GM18909 (cell line): ENCODE measurements at regions not wholly inside any gene's neighbourhood (a gene's known extent, or its start where the extent isn't known, plus 50 kb on each side); places are given as distances from the start of the nearest gene placed in this dataset.

Source experiments
- ATAC-seq: cut with Tn5 transposase; IDR thresholded peaks from one replicate; pipeline ENCODE4 v1.9.1; 2021; ENCODE audit warnings: mild to moderate bottlenecking; ENCODE audit not compliant: unreplicated experiment, poor library complexity

- ATAC-seq: no peak
These were observed 176.3 kb upstream of the ZBTB20 start for GRCh38 chr3:115323380-115323779.

GRCh38 chr3:115324056-115324455 is 177.0 kb upstream of the ZBTB20 start:
- ATAC-seq: no peak

DNA sequence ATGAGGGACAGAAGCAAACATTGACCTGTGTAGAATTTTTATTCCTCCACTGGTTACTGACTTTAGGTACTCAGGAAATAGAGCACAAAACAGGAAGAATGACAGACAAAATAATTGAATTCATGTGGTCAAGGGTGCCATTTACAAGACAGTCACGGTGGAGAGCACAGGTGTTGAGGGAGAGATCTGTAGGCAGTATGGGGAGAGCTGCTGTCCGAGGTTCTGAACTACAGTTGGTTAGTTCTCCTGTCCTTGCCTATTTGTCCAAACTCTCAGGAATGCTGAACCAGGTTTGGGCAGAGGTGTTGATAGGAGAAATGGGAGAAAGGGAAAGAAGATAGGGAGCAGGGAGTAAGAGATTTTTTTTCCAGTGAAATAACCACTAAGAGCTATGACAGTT is 178.5 kb upstream of the ZBTB20 start:
- ATAC-seq: no peak

DNA sequence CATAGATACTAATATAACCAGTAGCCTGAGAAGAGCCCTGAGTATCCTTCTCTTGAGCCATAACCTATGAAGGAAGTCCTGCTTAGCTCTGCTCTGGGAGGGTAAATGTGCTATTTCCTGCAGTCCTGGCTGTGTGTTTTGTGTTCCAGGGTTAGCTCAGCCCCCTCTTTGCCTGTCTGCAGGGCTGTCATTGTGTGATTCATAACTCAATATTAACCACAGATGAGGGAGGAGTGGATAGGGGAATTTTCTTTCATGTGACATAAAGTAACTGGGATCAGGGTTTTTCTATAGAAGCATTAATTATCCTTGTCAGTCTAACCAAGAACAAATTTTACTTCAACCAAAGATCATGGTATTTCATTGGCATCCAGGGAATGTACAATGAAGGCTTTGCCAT is 183.3 kb upstream of the ZBTB20 start:
- ATAC-seq: no peak

DNA sequence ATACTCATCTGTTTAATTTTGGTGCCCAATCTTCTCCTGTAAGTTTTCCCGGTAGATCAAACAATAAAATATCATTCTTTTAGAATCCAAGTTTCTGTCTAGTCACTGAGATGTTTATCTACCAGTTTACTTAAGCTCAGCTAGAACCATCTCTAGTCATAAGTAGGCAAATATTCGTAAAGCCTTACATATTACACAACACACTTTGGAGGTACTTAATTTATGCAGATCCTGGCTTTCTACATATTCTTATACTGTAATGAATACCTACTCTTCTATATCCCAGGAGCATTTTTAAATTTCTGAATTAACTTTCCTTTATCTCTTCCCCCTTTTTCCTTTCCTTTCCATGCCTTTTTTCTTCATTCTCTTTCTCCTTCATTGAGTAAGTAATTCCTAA is 185.9 kb upstream of the ZBTB20 start:
- ATAC-seq: no peak

GRCh38 chr3:115336836-115337235 is 189.7 kb upstream of the ZBTB20 start:
- no peak for ATAC-seq

- no peak for ATAC-seq
These were observed 193.5 kb upstream of the ZBTB20 start for GRCh38 chr3:115340586-115340985.

- ATAC-seq: no peak
These were observed 194.1 kb upstream of the ZBTB20 start for GRCh38 chr3:115341208-115341607.

- no peak for ATAC-seq
These were observed 200.6 kb upstream of the ZBTB20 start for GRCh38 chr3:115347737-115348136.

GRCh38 chr3:115348412-115348811 is 201.3 kb upstream of the ZBTB20 start:
- no peak for ATAC-seq

GRCh38 chr3:115348951-115349745 is 202.1 kb upstream of the ZBTB20 start:
- ATAC-seq: no peak

DNA sequence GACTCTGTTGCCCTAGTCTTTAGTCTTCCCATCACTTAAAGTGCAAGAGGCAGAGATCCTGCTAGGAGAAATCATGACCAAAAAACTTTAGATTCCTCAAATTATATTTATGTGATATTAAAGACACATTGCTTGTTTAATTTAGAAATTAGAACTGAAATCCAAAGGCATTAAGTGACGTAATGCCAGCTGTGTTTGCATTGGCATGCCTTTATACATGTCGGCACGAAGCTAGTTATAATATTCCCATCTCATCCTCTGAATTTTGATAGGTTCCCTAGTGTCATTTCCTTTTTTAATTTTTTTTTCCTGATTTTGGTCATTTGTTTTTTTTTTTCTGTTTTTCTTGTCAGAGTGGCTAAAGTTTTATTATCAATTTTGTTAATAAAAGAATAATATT is 203.5 kb upstream of the ZBTB20 start:
- no peak for ATAC-seq

DNA sequence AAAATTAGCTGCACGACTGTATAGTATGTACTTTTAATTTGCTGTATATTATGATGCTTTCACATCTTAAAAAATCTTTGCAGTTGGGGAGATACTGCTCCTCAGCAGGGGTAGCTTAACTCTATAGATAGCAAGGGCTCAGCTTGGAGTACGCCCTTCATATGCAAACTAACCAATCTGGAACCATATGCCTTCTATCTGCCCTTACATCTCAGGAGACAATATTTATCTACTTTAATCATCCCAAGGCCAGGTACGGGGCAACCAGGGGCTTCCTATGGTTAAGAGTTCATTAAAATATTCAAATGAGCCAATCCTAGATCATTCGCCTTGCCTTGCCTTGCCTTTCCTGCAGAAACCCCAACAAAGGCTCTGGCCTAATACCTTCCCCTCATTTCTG is 204.1 kb upstream of the ZBTB20 start:
- no peak for ATAC-seq

- no peak for ATAC-seq
These were observed 206.9 kb upstream of the ZBTB20 start for GRCh38 chr3:115354010-115354409.

DNA sequence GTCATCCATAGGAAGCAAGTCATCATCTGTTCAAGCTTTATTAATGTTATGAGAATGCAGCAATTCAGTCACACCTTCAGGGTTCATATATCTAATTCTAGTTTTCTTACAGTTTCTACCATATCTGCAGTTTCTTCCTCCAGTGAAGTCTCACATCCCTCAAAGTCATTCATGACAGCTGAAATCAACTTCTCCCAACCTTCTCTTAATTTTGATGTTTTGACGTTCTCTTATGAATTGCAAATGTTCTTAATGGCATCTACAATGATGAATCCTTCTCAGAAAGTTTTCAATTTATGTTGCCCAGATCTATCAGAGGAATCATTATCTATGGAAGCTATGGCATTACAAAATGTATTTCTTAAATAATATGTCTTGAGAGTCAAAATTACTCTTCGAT is 210.4 kb upstream of the ZBTB20 start:
- no peak for ATAC-seq

DNA sequence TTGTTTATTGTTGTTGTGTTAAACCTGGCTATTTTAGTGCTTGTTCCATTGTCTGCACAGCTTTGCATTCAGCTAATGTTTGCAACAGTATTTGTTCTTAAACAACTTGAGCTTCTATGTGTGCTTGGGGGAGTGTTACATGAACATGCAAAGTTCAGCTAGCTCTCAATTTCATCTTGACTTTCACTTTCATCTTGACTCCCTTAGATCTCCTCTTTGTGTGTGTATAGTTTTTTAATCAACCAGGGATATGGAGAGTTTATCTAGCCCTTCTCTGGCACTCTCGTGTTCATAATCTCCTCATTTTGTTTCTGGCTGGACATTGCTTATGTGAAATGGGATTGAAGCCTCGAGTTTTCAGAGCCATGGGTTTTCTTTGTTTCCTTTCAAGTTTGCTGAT is 212.4 kb upstream of the ZBTB20 start:
- peak; percentile 97 for ATAC-seq

DNA sequence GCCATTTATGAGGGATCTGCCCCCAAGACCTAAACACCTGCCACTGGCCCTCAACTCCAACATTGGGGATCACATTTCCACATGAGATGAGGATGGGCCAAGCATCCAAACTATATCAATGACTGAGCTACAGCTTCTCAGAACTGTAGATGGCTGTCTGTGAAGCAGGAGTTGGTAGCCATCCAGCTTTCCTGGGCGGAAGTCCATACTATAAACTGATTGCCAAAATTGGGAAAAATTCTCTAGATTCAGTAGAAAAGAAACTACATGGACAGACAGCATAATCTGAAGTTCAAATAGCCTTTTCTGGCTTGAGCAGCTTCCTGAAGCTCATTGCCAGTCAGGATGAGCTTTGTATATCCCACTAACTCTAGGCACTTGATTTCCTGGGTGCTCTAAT is 214.7 kb upstream of the ZBTB20 start:
- no peak for ATAC-seq

DNA sequence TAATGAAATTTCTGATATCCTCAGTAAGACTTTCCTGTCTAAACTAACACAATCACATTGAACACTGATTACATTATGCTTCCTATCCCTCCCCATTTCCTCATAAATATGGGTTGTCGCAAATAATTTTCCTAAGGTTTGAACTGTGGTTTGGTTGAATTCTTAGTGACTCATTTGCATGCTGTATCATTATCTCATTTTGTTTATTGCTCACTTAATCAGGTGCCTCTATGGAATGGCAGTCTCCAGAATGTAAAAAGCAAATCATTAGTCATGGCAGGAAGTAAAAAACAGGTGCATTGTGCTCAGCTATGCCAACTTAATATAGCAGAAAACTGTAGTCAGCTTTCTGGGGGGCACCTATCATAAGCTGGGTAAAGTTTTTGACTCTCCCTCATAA is 216.0 kb upstream of the ZBTB20 start:
- ATAC-seq: no peak

DNA sequence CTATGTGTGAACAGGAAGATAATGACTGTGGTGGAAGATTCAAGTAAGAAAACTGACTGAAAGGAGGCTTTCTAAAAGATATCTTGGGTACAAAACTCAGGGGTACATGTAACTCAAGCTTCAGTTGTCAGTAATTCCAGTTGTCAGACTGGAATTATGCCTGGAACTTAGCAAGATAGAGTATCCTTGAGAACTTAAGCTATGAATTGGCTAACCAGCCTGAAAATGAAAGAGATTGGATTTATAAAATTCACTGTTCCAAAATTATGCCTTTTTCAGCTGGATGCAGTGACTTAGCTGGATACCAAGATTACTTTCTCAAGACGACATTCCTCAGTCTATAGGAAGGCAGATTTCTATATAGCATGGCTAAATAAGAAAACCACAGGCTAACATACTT is 221.9 kb upstream of the ZBTB20 start:
- no peak for ATAC-seq

GRCh38 chr3:115375362-115375761 is 228.3 kb upstream of the ZBTB20 start:
- ATAC-seq: no peak

DNA sequence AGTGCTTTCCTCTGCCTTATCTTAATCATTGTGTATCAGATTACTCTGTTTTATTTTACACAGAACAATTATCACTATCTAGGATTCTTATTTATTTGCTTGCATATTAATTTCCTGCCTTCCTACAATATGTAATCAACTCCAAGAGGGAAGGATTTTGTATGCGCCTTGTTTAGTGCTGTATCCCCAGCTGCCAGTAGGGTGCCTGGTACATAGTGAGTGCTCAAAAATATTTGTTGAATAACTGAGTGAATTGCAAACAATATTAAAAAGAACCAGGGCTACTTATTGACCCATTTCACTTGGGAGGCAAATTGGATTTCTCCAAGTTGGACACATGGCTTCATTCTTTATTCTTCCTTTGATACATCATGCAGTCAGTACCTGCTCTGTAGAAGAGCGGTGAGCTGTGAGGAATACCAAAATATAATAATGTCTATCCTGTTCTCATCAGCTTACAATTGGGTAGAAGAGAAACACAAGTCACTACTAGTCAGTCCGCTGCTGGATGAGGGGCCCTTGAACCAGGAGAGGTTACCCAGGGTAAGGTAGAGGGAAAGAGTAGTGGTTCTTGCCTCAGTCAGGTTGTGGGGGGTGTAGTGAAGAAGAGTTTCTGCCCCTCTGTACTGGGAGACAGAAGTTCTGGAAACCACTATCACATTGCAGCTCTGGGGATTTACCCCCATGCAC is 233.9 kb upstream of the ZBTB20 start:
- no peak for ATAC-seq

GRCh38 chr3:115381573-115381912 is 234.5 kb upstream of the ZBTB20 start:
- no peak for ATAC-seq
